Kidney epithelial cell (primary cell): ENCODE measurements at regions not wholly inside any gene's neighbourhood (a gene's known extent, or its start where the extent isn't known, plus 50 kb on each side); places are given as distances from the start of the nearest gene placed in this dataset.

Experiments used
- DNase-seq: peaks from one replicate; pipeline ENCODE4 v3.0.0-alpha.2; 2010; ENCODE audit warnings: low read depth
- H3K27me3 ChIP-seq: 2 replicates; pipeline ENCODE4 v1.6.0; 2011; ENCODE audit warnings: low read length; ENCODE audit not compliant: control insufficient read depth, insufficient read depth
- H3K36me3 ChIP-seq: 2 replicates; pipeline ENCODE4 v1.5.1; 2011; ENCODE audit warnings: low read length; ENCODE audit not compliant: control insufficient read depth, insufficient read depth
- H3K4me3 ChIP-seq: 2 replicates; pipeline ENCODE4 v1.5.1; 2011; ENCODE audit warnings: low read depth, mild to moderate bottlenecking, control low read depth, low read length
- TF ChIP-seq, protein P1 (sequence below): IDR thresholded peaks from 2 replicates; pipeline ENCODE4 v1.5.1; 2011; ENCODE audit warnings: mild to moderate bottlenecking, moderate library complexity, low read length, control low read depth, inconsistent platforms; ENCODE audit not compliant: insufficient read depth, poor library complexity, severe bottlenecking

DNA sequence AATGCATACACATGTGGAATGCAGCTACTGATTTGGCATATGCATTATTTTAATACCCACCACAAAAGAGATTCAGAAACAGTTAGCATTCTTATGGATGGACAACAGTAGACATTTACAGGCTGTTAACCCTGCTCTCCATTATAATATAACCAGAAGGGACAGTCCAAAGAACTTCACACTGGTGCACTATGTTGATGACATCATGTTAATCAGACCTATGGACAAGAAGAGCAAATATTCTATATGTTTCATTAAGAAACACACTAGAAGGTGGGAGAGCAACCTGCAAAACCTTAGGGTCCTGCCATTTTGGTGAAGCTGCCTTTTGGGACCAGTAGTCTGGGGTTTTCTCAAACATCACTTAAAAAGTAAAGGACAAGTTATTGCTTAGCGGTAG is 701.3 kb downstream of the UQCRFS1 start:
- no peak for DNase-seq
- Histone ChIP-seq H3K27me3 (no peaks in the 10 kb centered on the region), H3K4me3 (no peak overlapping the region), H3K36me3 (no peaks in the 10 kb centered on the region)
- TF ChIP-seq, protein P1, sequence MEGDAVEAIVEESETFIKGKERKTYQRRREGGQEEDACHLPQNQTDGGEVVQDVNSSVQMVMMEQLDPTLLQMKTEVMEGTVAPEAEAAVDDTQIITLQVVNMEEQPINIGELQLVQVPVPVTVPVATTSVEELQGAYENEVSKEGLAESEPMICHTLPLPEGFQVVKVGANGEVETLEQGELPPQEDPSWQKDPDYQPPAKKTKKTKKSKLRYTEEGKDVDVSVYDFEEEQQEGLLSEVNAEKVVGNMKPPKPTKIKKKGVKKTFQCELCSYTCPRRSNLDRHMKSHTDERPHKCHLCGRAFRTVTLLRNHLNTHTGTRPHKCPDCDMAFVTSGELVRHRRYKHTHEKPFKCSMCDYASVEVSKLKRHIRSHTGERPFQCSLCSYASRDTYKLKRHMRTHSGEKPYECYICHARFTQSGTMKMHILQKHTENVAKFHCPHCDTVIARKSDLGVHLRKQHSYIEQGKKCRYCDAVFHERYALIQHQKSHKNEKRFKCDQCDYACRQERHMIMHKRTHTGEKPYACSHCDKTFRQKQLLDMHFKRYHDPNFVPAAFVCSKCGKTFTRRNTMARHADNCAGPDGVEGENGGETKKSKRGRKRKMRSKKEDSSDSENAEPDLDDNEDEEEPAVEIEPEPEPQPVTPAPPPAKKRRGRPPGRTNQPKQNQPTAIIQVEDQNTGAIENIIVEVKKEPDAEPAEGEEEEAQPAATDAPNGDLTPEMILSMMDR: no peak

DNA sequence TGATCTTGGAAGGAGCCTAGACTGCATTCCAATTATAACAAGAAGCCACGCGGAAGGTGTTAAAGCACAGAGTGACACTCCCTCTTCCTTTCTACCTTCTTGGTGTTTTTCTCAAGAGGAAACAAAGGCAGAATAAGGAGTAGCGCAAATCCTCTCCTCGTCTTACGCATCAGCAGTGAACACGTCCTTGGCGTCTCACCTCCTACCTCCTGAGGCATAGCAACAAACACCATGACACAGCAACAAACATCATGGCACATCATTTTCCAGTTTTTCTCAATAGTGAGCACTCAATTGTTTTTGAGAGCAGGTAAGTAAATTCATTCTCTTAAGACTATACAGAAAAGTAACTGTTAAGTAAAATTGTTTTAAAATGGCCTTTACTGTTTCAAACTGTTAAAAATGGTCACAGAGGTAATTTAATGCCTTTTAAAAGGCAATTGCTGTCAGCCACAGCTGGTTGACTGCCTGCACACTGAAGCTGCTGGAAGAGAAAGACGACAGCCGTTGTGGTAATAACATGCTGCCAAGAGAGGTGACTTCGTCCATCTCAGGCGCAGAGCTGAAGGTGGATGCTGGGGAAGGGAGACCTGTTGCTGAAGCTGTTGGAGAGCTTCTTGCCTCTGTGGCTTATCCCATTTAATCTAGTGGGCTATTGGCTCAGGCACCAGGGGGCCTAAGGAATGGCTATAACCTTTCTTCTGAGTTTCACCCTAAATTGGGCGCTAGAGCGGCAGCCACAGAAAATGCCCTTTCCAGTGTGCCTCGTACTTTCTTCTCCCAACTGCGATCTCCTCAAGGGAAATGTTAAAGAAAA is 703.7 kb downstream of the UQCRFS1 start:
- no peaks in the 10 kb centered on the region for H3K36me3 ChIP-seq
- TF ChIP-seq, protein P1: no peak
- no peak for DNase-seq
- no peak overlapping the region for H3K4me3 ChIP-seq
- H3K27me3 ChIP-seq: no peaks in the 10 kb centered on the region

DNA sequence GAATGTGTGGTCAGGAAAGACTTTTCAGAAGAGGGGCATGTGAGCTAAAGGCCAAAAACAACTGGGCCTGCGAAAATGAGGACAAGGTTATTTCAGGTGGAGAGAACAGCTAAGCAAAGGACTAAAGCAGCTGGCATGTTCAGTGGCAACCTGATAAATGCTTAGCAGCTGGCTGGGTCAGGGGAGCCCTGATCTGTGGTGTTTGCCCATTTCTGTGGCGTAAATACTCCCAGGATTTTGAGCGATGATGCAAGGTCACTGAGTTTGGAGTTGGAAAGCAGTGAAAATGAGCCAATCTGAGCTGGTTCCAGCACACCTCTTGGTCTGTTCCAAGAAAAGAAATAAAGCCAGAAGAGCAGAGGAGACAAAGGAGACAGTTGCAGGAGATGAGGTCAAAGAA is 704.3 kb downstream of the UQCRFS1 start:
- TF ChIP-seq, protein P1: no peak
- H3K27me3 ChIP-seq: no peaks in the 10 kb centered on the region
- H3K4me3 ChIP-seq: no peak overlapping the region
- no peaks in the 10 kb centered on the region for H3K36me3 ChIP-seq
- DNase-seq: no peak

DNA sequence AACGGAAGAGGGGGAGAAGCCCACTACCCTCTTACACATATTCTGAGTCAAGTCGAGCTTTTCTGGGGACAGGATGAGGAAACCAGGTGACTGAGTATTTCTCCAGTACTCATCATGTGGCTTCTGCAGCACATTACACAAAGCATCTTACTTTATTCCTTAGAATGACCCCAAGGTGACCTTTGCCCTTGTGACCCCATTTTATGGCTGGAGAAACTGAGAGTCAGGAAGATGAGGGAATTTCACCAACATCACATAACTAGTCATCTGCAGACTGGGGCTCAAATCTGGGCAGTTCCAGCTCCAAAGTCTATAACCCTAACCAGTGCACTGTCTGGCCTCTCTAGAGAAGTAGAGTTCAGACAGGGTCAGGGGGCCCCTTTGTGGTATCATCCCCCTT is 707.0 kb downstream of the UQCRFS1 start:
- Histone ChIP-seq H3K4me3 (no peak overlapping the region), H3K36me3 (no peaks in the 10 kb centered on the region), H3K27me3 (no peaks in the 10 kb centered on the region)
- DNase-seq: no peak
- TF ChIP-seq, protein P1: no peak

DNA sequence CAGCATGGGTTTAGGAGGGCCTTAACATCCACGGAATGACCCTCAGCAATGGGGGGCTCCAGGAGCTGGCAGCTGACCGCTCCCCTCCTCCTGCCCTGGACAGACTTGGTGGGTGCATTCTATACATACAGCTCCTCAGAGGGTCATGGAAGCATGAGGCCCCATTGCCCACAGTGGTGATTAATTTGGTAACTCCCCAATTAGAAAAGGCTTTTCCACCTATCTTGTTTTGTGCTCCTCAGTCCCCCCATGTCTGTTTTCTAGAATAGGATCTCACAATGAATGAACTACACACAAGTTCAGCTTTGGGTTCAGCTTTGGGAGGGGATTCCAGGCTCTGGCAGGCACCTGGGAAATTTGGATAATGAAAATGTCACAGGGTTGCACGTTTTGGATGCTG is 707.8 kb downstream of the UQCRFS1 start:
- no peak for DNase-seq
- Histone ChIP-seq H3K36me3 (no peaks in the 10 kb centered on the region), H3K4me3 (no peak overlapping the region), H3K27me3 (no peaks in the 10 kb centered on the region)
- TF ChIP-seq, protein P1: no peak

DNA sequence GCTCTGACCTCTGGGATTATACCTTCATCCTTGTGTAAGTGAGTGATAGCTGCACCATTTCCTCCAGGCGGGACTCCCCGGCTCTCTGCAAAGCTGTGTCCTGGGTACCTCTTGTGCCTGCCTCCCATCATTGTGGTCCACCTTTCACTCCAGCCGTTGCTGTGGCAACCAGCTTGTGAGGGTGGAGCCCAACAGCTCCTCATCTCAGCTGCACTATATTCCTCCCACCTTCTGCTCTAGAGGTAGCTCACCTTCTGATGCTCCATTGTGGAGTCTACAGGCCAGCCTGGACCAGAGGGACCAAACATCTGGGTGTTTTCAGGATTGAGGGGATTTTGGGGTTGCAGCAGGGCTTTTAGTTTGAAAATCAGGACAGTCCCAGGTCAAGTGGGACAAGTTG is 708.2 kb downstream of the UQCRFS1 start:
- DNase-seq: no peak
- no peaks in the 10 kb centered on the region for H3K36me3 ChIP-seq
- H3K27me3 ChIP-seq: no peaks in the 10 kb centered on the region
- H3K4me3 ChIP-seq: no peak overlapping the region
- TF ChIP-seq, protein P1: no peak
